GM19455 (cell line): ENCODE measurements at regions not wholly inside any gene's neighbourhood (a gene's known extent, or its start where the extent isn't known, plus 50 kb on each side); places are given as distances from the start of the nearest gene placed in this dataset.

Source experiments
- ATAC-seq: cut with Tn5 transposase; IDR thresholded peaks from one replicate; pipeline ENCODE4 v1.9.1; 2021; ENCODE audit not compliant: unreplicated experiment

- no peak for ATAC-seq
Measured at GRCh38 chr2:12396699-12397098, 320.0 kb upstream of the TRIB2 start.

DNA sequence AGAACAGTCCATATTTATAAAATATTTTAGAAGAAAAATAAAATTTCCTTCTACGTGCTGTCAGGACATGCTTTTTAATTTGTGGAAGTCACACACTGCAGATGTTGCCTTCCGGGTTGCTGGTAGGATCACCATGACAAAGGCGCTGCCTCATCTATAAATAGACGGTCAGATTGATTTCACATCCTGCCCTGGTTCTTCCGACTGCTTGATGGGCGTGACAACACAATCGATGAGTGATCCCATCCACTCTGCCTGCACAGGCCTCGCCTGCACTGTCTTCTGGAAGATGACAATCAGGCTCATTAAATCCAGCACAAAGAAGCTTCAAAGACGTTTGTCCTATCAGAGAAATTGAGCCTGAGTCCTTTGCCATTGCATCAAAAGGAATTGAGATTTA lies 318.9 kb upstream of the TRIB2 start:
- ATAC-seq: no peak

DNA sequence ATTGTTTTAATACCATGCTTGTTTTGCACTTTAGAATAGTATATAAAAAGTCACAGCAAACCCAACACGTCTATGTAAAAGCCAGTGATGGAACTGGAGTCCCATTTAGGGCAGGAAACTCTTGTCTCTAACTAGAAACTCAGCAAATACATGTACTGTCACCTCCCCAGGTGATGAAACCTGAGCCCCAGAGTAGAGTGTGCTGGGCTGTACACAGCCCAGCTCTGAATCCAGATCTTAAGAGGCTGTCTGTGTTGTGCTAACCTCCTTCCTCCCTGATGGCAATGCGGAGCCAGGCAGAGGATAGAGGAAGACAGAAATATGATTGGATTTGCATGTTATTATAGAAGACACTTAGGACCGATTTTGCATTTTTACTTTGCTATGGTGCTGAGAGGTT lies 317.5 kb upstream of the TRIB2 start:
- no peak for ATAC-seq

DNA sequence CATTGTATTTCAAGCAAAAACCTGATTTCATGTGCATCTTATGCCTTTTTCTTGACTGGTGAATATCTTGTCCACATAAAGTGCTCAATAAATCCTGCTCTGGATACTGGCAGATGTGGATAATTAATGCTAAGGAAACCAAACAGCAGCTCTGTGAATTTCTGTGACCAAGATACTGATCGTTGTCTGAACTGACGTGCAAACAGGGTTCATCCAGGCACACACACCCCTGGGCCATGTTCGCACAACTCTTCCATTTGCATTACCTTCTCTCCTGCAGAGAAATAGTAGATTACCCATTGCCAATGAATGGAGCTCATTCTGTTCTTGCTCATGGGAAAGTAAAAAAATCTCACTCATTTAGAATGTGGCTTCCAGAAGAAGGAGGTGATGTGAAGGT lies 316.2 kb upstream of the TRIB2 start:
- ATAC-seq: no peak

- ATAC-seq: no peak
Measured at GRCh38 chr2:12402440-12403139, 314.1 kb upstream of the TRIB2 start.

DNA sequence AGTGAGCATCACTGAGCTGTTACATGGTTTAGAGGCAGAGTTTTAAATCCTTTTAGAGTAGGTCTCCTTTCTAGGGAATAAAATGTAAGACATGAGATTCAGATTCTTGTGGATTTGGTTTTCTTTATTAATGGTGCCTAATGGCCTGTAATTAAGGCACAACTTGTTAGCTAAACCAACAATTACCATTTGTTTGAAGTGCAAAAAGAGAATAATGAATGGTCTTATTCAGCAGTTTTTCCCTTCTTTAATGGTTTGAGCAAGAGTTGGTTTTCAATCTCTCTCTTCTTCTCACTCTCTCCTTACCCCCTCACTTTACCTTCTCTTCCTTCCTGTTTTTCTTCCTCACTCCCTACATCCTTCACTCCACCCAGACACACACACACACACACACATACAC lies 312.2 kb upstream of the TRIB2 start:
- no peak for ATAC-seq

DNA sequence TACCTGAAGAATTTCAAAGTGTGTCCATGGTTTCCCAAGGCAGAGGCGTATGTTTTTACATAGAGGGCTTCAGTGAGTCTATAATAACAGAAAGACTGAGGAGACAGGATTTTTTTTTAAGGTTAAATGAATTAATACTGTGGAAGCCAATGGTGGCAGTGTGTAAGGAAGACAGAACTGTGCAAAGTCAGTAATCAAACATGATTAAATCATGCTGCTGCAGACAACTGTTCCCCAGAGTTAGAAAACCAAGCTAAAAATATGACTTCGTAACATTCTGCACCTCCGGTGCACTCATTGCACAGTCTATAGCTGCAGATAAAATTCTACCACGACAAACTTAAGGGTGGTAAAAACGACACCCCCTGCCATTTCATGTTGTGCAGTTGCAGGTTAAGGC lies 309.6 kb upstream of the TRIB2 start:
- no peak for ATAC-seq

DNA sequence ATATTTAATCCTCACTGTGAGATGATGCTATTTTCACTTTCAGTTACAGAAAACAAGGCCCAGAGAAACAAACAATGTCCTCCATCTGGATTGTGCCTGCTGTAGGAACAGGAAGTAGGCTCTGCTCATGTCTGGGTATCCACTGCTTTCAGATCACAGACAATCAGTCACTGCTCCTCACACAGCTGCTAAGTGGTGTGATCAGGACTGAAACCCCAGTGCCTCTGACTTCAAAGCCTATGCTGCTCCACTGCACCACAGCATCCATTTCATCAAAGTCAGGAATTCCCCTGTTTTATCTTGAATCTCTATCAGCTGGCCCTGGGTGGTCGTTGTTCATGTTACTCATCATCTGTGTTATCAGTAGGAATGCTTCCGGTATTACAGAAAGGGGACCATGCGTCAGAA lies 303.8 kb upstream of the TRIB2 start:
- peak; percentile 86 for ATAC-seq

- ATAC-seq: no peak
Measured at GRCh38 chr2:12415536-12415935, 301.2 kb upstream of the TRIB2 start.

- no peak for ATAC-seq
Measured at GRCh38 chr2:12416600-12416999, 300.1 kb upstream of the TRIB2 start.

DNA sequence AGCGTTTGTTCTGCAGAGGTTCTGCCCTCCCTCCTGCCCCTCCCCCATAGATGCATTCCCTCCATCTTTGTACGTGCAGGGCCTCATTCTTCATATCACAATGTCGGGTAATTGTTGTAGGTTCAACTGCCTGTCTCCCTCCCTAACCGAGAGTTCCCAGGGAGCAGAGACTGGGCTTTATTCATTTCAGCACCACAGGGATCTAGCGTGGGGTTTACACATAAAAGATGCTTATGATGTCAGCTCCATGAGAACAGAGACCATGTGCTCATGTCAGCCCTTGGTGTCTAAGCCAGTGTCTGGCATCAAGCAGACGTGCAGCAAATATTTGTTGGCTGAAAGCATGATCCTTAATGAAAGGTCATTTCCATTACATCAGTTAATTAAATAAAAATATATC lies 298.9 kb upstream of the TRIB2 start:
- no peak for ATAC-seq

GRCh38 chr2:12419803-12420202 lies 296.9 kb upstream of the TRIB2 start:
- ATAC-seq: no peak

DNA sequence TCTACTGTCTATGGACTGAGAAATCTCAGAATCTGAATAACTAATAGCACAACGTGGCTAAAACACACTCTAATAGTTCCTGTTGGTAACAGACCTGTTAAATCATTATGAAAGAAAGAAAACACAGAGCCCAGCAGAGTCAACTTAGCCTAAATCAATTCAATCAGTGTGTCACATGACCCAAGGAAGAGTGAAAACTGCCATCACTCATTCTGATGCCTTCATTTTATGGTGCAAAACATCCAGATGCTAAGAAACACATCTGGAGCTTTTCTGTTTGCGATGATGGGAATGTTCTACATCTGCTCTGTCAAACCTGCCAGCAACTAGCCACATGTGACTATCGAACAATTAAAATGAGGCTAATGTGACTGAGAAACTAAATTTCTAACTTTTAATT lies 295.7 kb upstream of the TRIB2 start:
- no peak for ATAC-seq

DNA sequence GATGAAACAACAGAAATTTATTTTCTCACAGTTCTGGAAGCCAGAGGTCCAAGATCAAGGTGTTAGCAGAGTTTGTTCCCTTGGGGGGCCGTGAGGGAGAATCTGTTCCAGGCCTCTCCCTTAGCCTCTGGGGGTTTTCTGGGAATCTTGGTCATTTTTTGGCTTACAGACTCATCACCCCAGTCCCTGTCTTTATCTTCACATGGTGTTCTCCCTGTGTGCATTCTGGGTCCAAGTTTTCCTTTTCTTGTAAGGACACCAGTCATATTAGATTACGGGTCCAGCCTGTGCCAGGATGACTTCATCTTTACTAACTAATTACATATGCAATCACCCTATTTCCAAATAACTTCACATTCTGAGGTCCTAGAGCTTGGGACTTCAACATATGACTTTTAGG lies 292.5 kb upstream of the TRIB2 start:
- no peak for ATAC-seq

DNA sequence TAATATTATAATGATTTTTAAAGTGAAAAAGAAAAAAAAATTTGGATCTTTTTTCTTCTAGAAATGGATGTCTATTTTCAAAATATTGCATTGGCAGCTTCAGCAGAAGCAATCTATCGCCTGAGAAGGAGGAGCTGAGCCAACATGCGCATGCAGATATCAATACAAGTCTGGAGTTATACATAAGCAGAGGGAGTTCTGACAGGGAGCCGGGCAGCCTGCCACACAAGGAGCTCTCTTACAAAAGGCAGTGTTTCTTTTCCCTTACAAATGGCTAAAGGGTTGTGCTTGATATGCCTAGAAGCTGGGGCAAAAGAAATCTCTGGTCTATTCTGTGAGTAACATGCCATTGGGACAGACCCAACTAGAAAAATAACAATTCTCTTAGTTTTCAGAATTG lies 291.9 kb upstream of the TRIB2 start:
- no peak for ATAC-seq

- no peak for ATAC-seq
Measured at GRCh38 chr2:12428324-12428723, 288.4 kb upstream of the TRIB2 start.

DNA sequence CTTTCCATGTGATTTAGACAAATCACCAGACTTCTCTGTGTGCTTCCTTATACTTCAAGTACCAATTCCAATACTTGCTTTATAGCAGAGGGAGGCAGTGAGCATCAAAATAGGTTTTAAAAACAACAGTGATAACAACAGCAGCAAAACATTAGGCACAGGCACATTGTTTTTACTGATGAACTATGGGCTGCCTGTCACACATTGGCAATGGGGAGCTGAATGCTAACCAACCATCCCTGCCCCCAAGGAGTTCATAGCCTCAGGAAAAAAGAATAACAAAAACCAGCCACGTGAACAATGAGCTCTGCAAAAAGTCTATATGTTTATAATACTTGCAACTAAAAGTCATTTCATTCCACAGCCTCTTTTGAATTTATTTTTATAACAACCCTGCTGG lies 287.9 kb upstream of the TRIB2 start:
- no peak for ATAC-seq

DNA sequence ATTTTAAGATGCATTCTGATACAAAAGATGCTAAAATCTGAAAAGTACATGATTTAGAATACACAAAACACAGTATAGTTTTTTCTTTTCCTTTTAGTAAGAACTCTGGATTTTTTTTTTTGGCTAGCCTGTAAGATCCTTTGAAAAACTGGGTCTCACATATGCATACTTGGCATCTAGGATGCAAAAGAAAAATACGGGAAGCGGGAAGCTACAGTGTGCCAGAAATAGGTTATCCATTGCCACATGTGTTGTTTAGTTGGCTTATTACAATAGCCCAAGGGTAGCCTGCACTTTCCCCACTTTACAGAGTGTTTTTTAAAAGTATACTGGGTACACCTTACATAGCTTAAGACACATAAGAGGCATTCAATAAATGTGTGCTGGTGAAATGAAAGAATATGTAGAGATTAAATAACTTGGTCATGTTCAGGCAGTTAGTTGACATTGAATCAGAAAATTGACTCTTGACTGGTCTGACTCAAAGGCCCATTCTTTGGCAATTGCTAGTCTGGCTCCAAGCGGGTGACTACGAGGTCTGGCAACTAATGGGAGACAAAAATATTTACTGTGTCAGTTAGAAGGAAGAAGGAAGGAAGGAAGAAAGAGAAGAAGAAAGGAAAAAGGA lies 286.8 kb upstream of the TRIB2 start:
- ATAC-seq: no peak

DNA sequence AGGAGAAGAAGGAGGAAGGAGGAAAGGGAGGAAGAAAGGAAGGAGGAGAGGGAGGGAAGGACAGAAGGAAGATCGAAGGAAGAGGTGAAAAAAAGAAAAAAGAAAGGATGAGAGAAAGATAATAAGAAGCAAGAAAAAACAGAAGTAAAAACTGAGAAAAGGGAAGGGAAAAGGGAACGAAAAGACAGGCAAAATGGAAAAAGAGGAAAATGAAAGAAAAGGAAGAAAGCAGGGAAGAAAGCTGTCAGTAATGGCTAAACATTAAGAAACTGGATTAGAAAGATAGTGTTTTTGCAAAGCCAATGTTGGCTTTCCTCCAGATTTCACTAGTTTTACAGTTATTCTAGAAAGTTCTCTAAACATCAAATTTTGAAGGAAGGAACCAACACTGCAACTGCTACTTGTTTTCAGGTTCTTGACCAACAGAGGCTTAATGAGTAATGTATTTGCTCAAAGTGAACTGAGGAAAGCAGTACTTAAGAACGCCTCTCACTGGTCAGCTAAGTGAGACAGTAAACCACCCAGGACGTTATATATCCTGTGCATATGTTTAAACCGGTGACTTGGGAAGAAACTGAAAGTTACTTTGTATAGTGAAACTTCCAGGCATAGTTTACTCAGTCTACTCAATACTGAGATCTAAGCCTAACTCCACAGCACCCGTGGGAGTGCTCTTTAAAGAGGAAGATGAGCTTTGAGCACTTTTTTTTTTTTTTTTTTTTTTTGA lies 286.2 kb upstream of the TRIB2 start:
- peak; percentile 98 for ATAC-seq

- no peak for ATAC-seq
Measured at GRCh38 chr2:12432985-12433625, 283.6 kb upstream of the TRIB2 start.

GRCh38 chr2:12433626-12433990 lies 283.1 kb upstream of the TRIB2 start:
- ATAC-seq: no peak

DNA sequence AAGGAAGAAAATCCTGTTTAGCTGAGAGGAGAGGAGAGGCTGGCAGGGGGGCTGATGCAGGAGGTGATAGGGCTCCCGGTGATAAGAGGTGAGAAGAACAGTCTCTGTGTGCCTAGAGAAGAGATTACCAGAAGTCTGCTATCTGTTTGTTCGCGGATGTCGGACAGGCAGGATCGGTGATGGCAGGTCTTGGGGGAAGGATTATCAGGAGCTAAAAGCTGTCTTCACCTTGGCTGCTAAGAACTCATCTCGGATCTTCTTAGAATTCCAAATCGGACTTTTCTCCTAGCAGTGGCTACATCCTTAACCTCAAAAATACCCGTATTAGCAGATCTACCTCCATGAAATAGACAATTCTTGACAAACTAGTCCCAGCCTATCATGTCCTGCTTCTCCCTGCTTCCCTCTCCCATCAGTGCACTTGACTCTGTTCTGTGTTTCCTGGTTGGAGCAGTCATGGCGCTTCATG lies 282.1 kb upstream of the TRIB2 start:
- ATAC-seq: no peak
